ENCODE measurements at regions not wholly inside any gene's neighbourhood (a gene's known extent, or its start where the extent isn't known, plus 50 kb on each side); places are given as distances from the start of the nearest gene placed in this dataset.

DNA sequence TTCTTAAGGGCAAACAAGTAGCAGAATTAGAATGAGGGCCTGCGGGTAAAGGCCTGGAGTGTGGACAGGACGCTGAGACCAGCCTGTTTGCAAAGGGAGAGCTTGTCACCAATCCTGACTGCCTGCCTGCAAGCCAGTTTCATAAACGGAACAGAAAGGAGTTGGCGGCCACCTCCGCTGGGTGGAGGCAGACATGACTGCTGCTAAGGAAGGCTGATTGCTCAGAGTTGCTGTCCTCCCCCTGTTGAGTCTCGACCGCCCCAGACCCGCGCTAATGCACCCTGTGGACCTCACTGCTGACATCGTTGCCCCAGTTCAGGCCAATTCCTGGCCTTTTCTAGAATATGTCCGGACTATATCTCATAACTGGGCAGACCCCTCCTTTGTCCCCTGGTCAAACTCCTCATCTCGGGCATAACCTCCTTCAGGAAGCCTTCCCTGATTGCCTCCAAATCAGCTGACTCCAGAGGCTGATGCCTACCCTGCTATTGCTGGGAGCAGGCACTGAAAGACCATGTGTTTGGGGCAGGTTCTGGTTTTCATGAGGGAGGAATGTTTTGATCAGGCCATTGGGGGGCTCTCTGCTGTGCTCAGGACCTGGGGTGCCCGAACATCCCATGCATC lies 153.0 kb upstream of the CIBAR2 start:
- no peaks in the 10 kb centered on the region for H3K36me3 ChIP-seq
- no peak overlapping the region for H3K27ac ChIP-seq
- H3K9me3 ChIP-seq: no peaks in the 10 kb centered on the region
- no peaks in the 10 kb centered on the region for H3K27me3 ChIP-seq
- WGBS, 2 donors: 89 to 90% methylated on average over 13 of the region's 13 CpGs
- H3K4me3 ChIP-seq: no peak overlapping the region
- no peak for DNase-seq (ENCODE audit: low spot score in 2 of 2)
- no peak for TF ChIP-seq CTCF (IDR thresholded peaks at IDR 0.05)
- TF ChIP-seq EP300 (IDR thresholded peaks at IDR 0.05): no peak
- no peak for TF ChIP-seq POLR2A (IDR thresholded peaks at IDR 0.05)
- H3K4me1 ChIP-seq: peaks cover 0 to 4% (median 0%) of the 10 kb centered on the region in 4 donors

GRCh38 chr16:85265810-85266209 lies 153.5 kb upstream of the CIBAR2 start:
- 87 to 93% methylated on average over 11 of the region's 11 CpGs for WGBS, 2 donors
- H3K4me1 ChIP-seq: peaks cover 0 to 9% (median 0%) of the 10 kb centered on the region in 4 donors
- no peak overlapping the region for H3K4me3 ChIP-seq
- H3K36me3 ChIP-seq: no peaks in the 10 kb centered on the region
- no peaks in the 10 kb centered on the region for H3K27me3 ChIP-seq
- TF ChIP-seq POLR2A (IDR thresholded peaks at IDR 0.05) (no peak), CTCF (IDR thresholded peaks at IDR 0.05) (no peak), EP300 (IDR thresholded peaks at IDR 0.05) (no peak)
- no peaks in the 10 kb centered on the region for H3K9me3 ChIP-seq
- no peak overlapping the region for H3K27ac ChIP-seq
- DNase-seq (ENCODE audit: low spot score in 2 of 2): no peak

- TF ChIP-seq EP300 (IDR thresholded peaks at IDR 0.05) (no peak), CTCF (IDR thresholded peaks at IDR 0.05) (no peak), POLR2A (IDR thresholded peaks at IDR 0.05) (no peak)
- 60 to 76% methylated on average over 16 to 18 of the region's 18 CpGs for WGBS, 2 donors
- no peaks in the 10 kb centered on the region for H3K27me3 ChIP-seq
Measured at GRCh38 chr16:85266857-85267256, 154.6 kb upstream of the CIBAR2 start.

GRCh38 chr16:85267414-85267945 lies 155.2 kb upstream of the CIBAR2 start:
- 96 to 97% methylated on average over 10 of the region's 10 CpGs for WGBS, 2 donors
- TF ChIP-seq CTCF (IDR thresholded peaks at IDR 0.05): no peak
- TF ChIP-seq EP300 (IDR thresholded peaks at IDR 0.05): no peak
- no peak for TF ChIP-seq POLR2A (IDR thresholded peaks at IDR 0.05)
- no peak overlapping the region for H3K4me3 ChIP-seq
- no peaks in the 10 kb centered on the region for H3K27me3 ChIP-seq
- peaks cover 0 to 12% (median 0%) of the 10 kb centered on the region in 4 donors for H3K4me1 ChIP-seq
- no peak for DNase-seq (ENCODE audit: low spot score in 2 of 2)
- no peaks in the 10 kb centered on the region for H3K36me3 ChIP-seq
- no peaks in the 10 kb centered on the region for H3K9me3 ChIP-seq
- H3K27ac ChIP-seq: no peak overlapping the region

More at GRCh38 chr16:85266857-85267256, 154.6 kb upstream of the CIBAR2 start:
- no peak overlapping the region for H3K4me3 ChIP-seq
- DNase-seq (ENCODE audit: low spot score in 2 of 2): no peak
- no peaks in the 10 kb centered on the region for H3K9me3 ChIP-seq
- no peak overlapping the region for H3K27ac ChIP-seq
- peaks cover 0 to 12% (median 0%) of the 10 kb centered on the region in 4 donors for H3K4me1 ChIP-seq
- H3K36me3 ChIP-seq: no peaks in the 10 kb centered on the region

DNA sequence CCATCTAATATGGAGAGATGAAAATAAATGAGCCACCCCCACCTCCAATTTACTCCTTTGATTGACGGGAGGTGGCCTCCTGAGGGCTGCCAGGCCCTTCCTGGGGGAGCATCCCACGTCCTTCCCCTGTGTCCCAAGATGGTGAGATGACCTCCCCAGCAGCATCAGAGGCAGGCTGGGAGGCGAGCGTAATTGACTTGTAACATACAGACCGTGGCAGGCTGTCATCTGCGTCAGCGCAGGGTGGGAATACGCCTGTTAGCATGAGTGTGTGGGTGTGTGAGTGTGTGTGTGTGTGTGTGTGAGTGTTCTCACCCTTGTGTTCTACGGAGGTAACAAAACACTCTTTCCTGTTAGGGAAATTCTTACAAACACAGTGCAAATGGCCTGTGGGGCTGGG lies 156.9 kb upstream of the CIBAR2 start:
- no peaks in the 10 kb centered on the region for H3K9me3 ChIP-seq
- H3K36me3 ChIP-seq: no peaks in the 10 kb centered on the region
- WGBS, 2 donors: 82 to 91% methylated on average over 9 of the region's 9 CpGs
- no peak for DNase-seq (ENCODE audit: low spot score in 2 of 2)
- H3K4me1 ChIP-seq: peaks cover 0 to 12% (median 0%) of the 10 kb centered on the region in 4 donors
- H3K27me3 ChIP-seq: no peaks in the 10 kb centered on the region
- no peak overlapping the region for H3K27ac ChIP-seq
- H3K4me3 ChIP-seq: no peak overlapping the region
- TF ChIP-seq EP300 (IDR thresholded peaks at IDR 0.05): no peak
- no peak for TF ChIP-seq CTCF (IDR thresholded peaks at IDR 0.05)
- no peak for TF ChIP-seq POLR2A (IDR thresholded peaks at IDR 0.05)
